Calu3 (cell line): ENCODE measurements at regions not wholly inside any gene's neighbourhood (a gene's known extent, or its start where the extent isn't known, plus 50 kb on each side); places are given as distances from the start of the nearest gene placed in this dataset.

Experiments used
- BruUV-seq: library from RNA; stranded (reverse); fragments of 400-500 nt; replicated peaks from 2 replicates; lab custom pipeline; 2021; lab: Mats Ljungman, UMichigan
- CTCF ChIA-PET: fragments of 300-600 bp; sonication (Branson Sonifier 250); formaldehyde crosslinking; loops from one replicate; lab custom pipeline; 2022; ENCODE audit warnings: antibody characterized with exemption; lab: Charles Lee
- DNase-seq: peaks from one replicate; pipeline ENCODE4 v3.0.0; 2022
- H3K27ac Mint-ChIP-seq: one replicate; pipeline ENCODE4 v1.8.0; 2022; ENCODE audit warnings: mixed read lengths; ENCODE audit not compliant: unreplicated experiment
- H3K27me3 Mint-ChIP-seq: one replicate; pipeline ENCODE4 v1.8.0; 2022; ENCODE audit warnings: mixed read lengths; ENCODE audit not compliant: unreplicated experiment
- H3K36me3 Mint-ChIP-seq: one replicate; pipeline ENCODE4 v1.8.0; 2022; ENCODE audit warnings: mild to moderate bottlenecking, moderate library complexity, mixed read lengths; ENCODE audit not compliant: insufficient read depth, unreplicated experiment
- H3K4me1 Mint-ChIP-seq: one replicate; pipeline ENCODE4 v1.8.0; 2022; ENCODE audit warnings: mild to moderate bottlenecking, low read depth, mixed read lengths; ENCODE audit not compliant: unreplicated experiment
- H3K4me3 Mint-ChIP-seq: one replicate; pipeline ENCODE4 v1.8.0; 2022; ENCODE audit warnings: mild to moderate bottlenecking, low read depth, moderate library complexity, mixed read lengths; ENCODE audit not compliant: unreplicated experiment
- H3K9me3 Mint-ChIP-seq: one replicate; pipeline ENCODE4 v1.8.0; 2022; ENCODE audit warnings: low read depth, mixed read lengths; ENCODE audit not compliant: unreplicated experiment
- intact Hi-C: fragments of 100-400 bp; cut with micrococcal nuclease; formaldehyde crosslinking; loops from one replicate; pipeline ENCODE4 v1.10.0; 2022; ENCODE audit not compliant: unreplicated experiment
- TF ChIP-seq, protein P1 (sequence below): fragments of 200-600 bp; IDR thresholded peaks from one replicate; pipeline ENCODE4 v1.8.0; 2022; ENCODE audit warnings: antibody characterized with exemption; ENCODE audit not compliant: unreplicated experiment

DNA sequence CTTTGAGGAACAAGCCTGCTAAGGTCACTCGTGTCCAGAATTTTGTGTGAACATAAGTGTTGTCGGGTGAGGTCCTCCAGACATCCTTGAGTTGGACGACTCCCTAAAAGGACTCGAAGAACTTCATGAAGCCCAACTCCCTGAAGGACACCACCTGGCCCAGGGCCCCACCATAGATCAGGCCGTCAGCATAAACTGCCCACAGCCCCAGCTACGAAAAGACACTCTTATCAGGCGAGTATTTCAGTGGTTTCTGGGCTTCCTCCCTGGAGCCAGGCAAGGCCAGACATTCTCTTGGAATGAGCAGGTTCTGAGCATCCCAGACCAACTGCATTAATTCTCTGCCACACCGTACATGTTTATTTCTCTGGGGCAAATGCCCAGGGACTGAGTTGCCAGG is 170.1 kb downstream of the IGLL1 start:
- CTCF ChIA-PET = no interaction called here
- Mint-ChIP-seq H3K4me3 (no peak overlapping the region), H3K9me3 (no peaks in the 10 kb centered on the region), H3K27ac (no peak overlapping the region), H3K27me3 (peaks cover 65% of the 10 kb centered on the region), H3K4me1 (no peaks in the 10 kb centered on the region), H3K36me3 (no peaks in the 10 kb centered on the region)
- no peak for DNase-seq
- intact Hi-C loops = no loop called here
- no TSS peak for BruUV-seq
- TF ChIP-seq, protein P1, sequence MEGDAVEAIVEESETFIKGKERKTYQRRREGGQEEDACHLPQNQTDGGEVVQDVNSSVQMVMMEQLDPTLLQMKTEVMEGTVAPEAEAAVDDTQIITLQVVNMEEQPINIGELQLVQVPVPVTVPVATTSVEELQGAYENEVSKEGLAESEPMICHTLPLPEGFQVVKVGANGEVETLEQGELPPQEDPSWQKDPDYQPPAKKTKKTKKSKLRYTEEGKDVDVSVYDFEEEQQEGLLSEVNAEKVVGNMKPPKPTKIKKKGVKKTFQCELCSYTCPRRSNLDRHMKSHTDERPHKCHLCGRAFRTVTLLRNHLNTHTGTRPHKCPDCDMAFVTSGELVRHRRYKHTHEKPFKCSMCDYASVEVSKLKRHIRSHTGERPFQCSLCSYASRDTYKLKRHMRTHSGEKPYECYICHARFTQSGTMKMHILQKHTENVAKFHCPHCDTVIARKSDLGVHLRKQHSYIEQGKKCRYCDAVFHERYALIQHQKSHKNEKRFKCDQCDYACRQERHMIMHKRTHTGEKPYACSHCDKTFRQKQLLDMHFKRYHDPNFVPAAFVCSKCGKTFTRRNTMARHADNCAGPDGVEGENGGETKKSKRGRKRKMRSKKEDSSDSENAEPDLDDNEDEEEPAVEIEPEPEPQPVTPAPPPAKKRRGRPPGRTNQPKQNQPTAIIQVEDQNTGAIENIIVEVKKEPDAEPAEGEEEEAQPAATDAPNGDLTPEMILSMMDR = no peak

DNA sequence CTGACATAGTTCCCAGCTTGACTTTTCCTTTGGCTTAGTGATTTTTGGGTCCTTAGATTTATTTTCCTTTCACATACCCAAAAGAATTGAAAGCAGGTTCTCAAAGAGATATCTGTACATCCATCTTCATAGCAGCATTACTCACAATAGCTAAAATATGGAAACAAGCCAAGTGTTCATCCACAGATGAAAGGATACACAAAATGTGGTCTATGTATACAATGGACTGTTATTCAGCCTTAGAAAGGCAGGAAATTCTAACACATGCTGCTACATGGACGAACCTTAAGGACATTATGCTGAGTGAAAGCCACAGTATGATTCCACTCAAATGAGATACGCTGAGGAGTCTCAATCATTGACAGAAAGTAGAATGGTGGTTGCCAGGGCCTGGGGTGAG is 171.8 kb downstream of the IGLL1 start:
- Mint-ChIP-seq H3K27me3 (peaks cover 63% of the 10 kb centered on the region), H3K9me3 (no peaks in the 10 kb centered on the region), H3K27ac (no peak overlapping the region), H3K4me3 (no peak overlapping the region), H3K36me3 (no peaks in the 10 kb centered on the region), H3K4me1 (no peaks in the 10 kb centered on the region)
- BruUV-seq = no TSS peak
- CTCF ChIA-PET = no interaction called here
- no peak for DNase-seq
- TF ChIP-seq, protein P1 = no peak
- intact Hi-C loops = no loop called here

DNA sequence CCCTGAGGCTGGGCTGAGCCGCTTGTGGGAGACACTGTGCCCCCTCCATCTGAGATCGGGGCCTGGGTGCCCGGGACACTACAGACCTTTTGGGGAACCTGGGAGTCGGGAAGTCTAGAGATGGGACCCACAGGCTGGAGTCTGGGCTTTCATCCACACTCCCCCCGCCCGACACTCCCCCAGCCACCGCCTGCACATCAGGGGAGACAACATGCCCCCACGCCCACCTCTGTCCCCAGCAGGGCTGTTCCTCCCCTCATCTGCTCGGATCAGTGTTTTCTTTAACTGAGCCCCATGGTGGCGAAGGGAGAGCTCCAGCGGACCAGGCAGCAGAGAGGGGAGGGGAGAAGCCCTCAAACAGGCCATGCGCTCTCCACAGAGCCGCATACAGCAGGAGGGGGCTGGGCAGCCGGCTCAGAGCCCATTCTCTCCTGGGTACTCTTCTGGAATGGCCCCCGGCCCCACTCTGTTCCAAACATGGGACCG is 174.7 kb downstream of the IGLL1 start:
- TF ChIP-seq, protein P1 = no peak
- Mint-ChIP-seq H3K27ac (no peak overlapping the region), H3K9me3 (no peaks in the 10 kb centered on the region), H3K36me3 (no peaks in the 10 kb centered on the region), H3K4me1 (no peaks in the 10 kb centered on the region), H3K27me3 (peaks cover 40% of the 10 kb centered on the region), H3K4me3 (no peak overlapping the region)
- CTCF ChIA-PET = interaction anchor here (0.7 kb wide), 1 partner anchor 115 kb away, joined by 6 read pairs; no protein-coding TSS in a partner anchor
- no peak for DNase-seq
- intact Hi-C loops = no loop called here
- no TSS peak for BruUV-seq

DNA sequence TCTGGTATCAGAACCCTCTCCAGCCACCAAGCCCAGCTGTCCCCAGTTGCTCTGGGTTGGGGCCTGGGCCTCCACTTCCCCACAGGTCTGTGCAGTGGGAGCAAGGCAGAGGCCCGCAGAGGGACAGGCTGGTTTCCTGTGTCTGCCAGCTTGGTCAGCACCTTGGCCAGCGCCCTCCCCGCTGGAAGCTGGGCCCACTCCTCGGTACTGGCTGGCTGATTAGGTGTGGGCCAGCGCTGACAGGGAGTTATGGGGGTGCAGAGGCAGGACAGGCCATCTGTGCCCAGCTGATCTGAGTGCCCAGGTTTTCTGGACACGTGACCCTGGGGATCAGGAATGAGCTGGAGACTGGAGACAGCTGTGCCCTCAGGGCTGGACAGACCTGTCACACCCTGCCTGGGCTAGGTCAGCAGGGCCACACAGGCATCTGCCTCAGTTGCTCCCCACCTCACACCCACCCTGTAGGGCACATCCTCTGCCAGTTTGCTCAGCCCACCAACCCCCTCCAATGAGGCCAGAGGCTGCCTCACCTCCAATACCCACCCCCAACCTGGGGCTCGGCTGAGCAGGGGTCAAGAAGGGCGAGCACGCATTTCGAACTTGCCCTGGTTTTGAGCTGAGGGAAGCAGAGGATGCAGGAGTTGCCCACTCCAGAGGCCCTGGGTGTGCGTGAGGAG is 175.3 kb downstream of the IGLL1 start:
- intact Hi-C loops = no loop called here
- no peak overlapping the region for H3K4me3 Mint-ChIP-seq
- H3K9me3 Mint-ChIP-seq = no peaks in the 10 kb centered on the region
- H3K27ac Mint-ChIP-seq = no peak overlapping the region
- TF ChIP-seq, protein P1 = no peak
- peaks cover 36% of the 10 kb centered on the region for H3K27me3 Mint-ChIP-seq
- H3K36me3 Mint-ChIP-seq = no peaks in the 10 kb centered on the region
- CTCF ChIA-PET = interaction anchor here (0.7 to 0.9 kb wide), 2 partner anchors 19 to 115 kb away, joined by 3 to 6 read pairs; no protein-coding TSS in a partner anchor
- no peaks in the 10 kb centered on the region for H3K4me1 Mint-ChIP-seq
- no peak for DNase-seq
- no TSS peak for BruUV-seq
